HG03342 (cell line): ENCODE measurements at regions not wholly inside any gene's neighbourhood (a gene's known extent, or its start where the extent isn't known, plus 50 kb on each side); places are given as distances from the start of the nearest gene placed in this dataset.

Experiments
- ATAC-seq: cut with Tn5 transposase; IDR thresholded peaks from one replicate; pipeline ENCODE4 v1.9.1; 2021; ENCODE audit warnings: mild to moderate bottlenecking, moderate library complexity; ENCODE audit not compliant: unreplicated experiment

DNA sequence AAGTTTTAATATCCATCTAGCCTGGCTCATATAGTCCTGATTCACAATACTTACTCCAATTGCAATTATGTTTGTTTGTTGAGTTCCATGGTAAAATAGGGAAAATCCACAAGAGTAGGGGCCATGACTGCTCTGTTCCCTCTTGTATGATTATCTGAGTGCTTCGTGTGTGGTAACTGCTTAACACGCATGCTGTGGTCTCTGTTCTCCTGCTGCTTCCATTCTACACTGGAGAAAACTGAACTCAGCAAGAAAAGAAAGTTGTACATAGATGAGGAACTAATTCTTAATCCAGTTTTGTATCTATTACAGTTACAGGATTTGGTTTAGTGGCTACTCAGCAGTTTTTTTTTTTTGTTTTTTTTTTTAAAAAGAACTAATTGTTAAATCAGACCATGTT lies 223.0 kb upstream of the SATB1 start:
- no peak for ATAC-seq

GRCh38 chr3:18645619-18646018 lies 220.5 kb upstream of the SATB1 start:
- no peak for ATAC-seq

GRCh38 chr3:18643281-18643680 lies 218.1 kb upstream of the SATB1 start:
- ATAC-seq, result no peak

GRCh38 chr3:18641916-18642315 lies 216.8 kb upstream of the SATB1 start:
- no peak for ATAC-seq

DNA sequence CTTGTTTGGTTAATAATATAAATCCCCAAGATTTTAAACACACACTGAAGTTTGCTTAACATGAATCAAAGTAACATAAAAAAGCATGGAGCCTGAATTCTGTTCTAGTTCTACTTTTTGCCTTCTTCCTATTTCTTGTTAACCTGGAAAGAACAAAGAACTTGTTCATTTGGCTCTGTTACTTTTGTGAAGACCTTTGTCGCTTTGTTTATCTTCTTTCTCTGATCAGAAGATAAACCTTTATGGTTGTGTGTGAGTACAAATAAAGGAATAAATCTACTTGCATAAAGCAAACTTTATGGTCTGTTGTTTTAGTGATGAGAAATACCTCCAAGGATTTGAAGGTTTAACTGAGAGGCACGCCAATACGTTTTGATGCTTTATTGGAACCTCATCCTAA lies 210.1 kb upstream of the SATB1 start:
- no peak for ATAC-seq

- ATAC-seq, result no peak
These were observed 209.3 kb upstream of the SATB1 start for GRCh38 chr3:18634461-18634860.

- no peak for ATAC-seq
These were observed 207.9 kb upstream of the SATB1 start for GRCh38 chr3:18633002-18633401.

DNA sequence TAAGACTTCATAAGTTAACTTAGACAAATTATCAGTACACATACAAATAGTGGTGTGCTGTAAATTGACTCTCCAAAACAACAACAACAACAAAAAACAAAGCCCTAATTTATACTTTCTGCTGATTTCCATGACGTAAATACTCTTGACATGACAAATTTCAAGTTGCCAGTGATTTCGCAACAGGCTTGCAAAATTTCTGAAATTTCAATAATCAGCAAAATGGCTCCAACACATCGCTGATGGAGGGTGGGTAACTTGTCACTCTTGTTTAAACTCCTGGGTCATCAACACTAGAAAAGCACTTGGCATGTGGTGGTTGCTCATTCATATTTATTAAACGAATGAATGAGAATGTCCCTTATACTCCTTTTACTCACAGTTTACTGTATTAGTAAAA lies 205.2 kb upstream of the SATB1 start:
- no peak for ATAC-seq

DNA sequence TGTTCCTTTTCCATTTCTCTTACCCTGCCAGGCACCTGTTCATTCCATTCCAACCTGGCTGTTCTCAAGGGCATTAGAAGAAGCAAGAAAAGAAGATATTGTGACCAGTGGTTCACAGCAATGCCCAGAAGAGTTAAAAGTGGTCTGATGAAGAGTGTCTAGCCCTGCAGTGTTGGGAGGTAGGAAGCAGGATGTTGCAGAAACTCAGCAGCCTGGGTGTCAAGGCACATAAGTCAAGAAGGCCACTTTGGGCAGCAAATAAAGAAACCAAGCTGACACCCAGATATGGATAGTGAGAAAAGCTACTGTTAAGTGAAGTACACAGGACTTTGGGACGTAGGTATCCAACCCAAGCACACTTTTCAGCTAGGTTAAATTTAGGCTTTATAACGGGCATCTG lies 199.9 kb upstream of the SATB1 start:
- no peak for ATAC-seq

DNA sequence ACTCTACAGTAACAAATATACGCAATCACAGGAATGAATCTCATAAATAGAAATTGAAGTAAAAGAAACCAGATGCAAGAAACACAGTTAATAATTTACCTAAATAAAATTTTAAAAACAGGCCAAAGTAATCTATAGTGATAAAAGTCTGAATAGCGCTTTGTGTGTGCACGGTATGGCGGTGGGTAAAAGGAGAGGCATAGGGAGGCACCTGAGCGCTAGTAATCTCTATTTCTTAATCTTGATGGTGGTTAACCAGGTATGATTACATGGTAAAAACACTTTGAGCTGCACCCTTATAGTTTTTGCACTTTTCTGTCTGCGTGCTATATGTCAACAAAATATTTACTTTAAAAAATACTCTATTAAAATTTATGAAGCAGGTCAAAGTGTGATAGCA lies 198.1 kb upstream of the SATB1 start:
- no peak for ATAC-seq

- no peak for ATAC-seq
These were observed 193.6 kb upstream of the SATB1 start for GRCh38 chr3:18618723-18619122.

DNA sequence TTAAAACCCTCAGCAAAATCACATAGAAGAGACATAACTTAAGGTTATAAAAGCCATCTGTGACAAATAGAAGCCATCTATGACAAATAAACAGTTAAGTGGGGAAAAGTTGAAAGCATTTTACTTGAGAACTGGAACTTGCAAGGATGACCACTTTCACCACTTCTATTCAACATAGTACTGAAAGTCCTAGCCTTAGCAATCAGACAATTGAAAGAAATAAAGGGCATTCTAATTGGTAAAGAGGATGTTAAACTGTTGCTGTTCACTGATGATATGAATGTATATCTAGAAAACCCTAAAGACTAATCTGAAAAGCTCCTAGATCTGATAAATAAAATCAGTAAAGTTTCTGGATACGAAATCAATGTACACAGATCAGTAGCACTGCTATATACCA lies 186.9 kb upstream of the SATB1 start:
- no peak for ATAC-seq

- ATAC-seq, result no peak
These were observed 184.0 kb upstream of the SATB1 start for GRCh38 chr3:18609187-18609586.

DNA sequence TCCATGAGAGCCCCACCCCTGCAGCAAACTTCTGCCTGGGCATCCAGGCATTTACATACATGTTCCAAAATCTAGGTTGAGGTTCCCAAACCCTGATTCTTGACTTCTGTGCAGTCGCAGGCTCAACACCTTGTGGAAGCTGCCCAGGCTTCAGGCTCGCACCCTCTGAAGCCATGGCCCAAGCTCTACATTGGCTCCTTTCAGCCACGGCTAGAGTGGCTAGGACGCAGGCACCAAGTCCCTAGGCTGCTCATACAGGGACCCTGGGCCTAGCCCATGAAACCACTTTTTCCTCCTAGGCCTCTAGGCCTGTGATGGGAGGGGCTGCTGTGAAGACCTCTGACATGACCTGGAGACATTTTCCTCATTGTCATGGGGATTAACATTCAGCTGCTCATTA lies 172.8 kb upstream of the SATB1 start:
- no peak for ATAC-seq

DNA sequence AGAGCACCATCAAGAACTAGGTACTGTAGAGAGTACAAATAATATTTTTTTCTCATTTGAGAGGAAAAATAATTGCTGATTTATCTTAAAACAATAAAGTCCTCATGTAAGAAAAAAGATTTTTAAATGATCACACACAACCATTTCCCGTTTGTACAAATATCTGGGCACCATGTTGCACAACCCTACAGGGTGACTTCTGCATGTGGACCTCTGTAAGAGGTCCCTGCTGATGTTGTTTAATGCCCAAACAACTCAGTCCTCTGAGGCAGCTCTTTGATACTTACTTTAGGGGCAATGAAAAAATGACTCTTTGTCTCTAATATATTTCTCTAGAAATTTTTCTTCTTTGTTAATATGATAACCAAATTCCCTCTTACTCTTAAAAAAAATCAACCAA lies 168.1 kb upstream of the SATB1 start:
- ATAC-seq, result no peak

GRCh38 chr3:18591120-18591519 lies 166.0 kb upstream of the SATB1 start:
- no peak for ATAC-seq

GRCh38 chr3:18586076-18586475 lies 160.9 kb upstream of the SATB1 start:
- no peak for ATAC-seq

GRCh38 chr3:18585004-18585968 lies 160.1 kb upstream of the SATB1 start:
- no peak for ATAC-seq

- ATAC-seq, result no peak
These were observed 155.1 kb upstream of the SATB1 start for GRCh38 chr3:18580268-18580667.

DNA sequence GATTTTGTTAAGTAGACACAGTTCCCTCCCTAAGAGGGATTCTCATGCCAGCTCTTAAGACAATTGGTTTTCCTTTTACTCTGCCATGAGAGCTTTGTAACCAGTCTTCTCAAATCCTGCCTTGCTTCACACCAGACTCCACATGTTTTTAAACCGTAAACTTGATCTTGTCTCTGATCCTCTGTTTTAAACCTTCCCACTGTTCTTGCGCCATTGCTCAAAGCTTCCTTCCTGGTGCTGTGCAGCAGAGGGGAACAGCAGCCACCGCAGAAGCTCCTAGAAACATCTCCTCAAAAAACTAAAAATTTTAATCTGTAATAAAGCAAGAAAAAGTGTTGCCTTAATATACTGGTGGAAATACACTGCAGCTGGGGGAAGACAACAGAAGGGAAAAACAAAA lies 154.5 kb upstream of the SATB1 start:
- no peak for ATAC-seq

DNA sequence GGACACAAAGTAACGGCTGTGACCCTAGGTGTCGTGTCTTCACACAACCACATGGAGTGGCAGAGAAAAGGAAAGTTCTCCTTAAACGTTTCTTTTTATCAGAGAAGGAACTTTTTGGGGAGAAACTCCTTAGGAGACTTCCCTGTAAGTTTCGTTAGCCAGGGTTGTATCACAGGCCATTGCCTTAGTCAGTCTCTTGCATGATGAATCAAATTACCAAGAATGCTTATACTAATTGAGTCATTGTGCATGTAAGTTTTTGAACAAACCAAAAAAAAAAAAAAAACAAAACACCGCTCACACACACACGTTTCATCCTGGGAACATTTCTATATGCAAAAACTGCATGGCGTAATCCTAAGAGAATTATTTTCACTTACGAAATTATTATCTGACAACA lies 150.4 kb upstream of the SATB1 start:
- ATAC-seq, result no peak

GRCh38 chr3:18572809-18573208 lies 147.7 kb upstream of the SATB1 start:
- ATAC-seq, result no peak

DNA sequence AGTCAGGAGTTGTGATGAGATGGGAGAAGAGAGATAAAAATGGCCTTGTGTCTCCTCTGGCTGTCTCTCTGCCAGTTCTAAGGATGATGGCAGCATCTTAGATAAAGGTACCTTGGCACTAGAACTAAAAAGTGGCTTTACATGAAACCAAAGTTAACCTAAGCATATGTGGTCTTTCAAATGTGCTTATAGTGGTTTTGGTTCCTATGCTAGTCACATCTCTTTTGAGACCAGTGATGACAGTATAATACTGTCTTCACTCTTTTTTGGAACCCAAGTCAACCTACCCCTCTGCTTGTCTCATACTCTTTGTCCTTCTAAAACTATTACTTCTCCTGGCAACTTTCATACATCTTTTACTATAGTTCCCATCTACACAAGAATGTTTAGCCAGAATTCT lies 142.2 kb upstream of the SATB1 start:
- no peak for ATAC-seq
